Activated CD8-positive, alpha-beta T cell treated with anti-CD3 and anti-CD28 coated beads for 36 hours (primary cell): ENCODE measurements at regions not wholly inside any gene's neighbourhood (a gene's known extent, or its start where the extent isn't known, plus 50 kb on each side); places are given as distances from the start of the nearest gene placed in this dataset.

Experiments used
- ATAC-seq: fragments of 200-7000 bp; cut with Tn5 transposase; one replicate; pipeline ENCODE4 v1.10.0; 2021; ENCODE audit warnings: mild to moderate bottlenecking, moderate library complexity
- CTCF ChIA-PET: fragments of 350-600 bp; sonication (Branson Sonifier 250); formaldehyde crosslinking; loops from one replicate; lab custom pipeline; 2021; ENCODE audit warnings: antibody characterized with exemption; lab: Charles Lee
- POLR2A ChIA-PET: fragments of 350-600 bp; sonication (Branson Sonifier 250); formaldehyde crosslinking; loops from one replicate; lab custom pipeline; 2021; ENCODE audit warnings: antibody characterized with exemption; lab: Charles Lee
- DNase-seq: peaks from one replicate; pipeline ENCODE4 v3.0.0-alpha.2; 2020
- H3K27ac Mint-ChIP-seq: one replicate; pipeline ENCODE4 v1.8.0; 2021; ENCODE audit warnings: mild to moderate bottlenecking, mixed read lengths
- H3K27me3 Mint-ChIP-seq: one replicate; pipeline ENCODE4 v1.8.0; 2021; ENCODE audit warnings: mixed read lengths
- H3K36me3 Mint-ChIP-seq: one replicate; pipeline ENCODE4 v1.8.0; 2021; ENCODE audit warnings: low read depth, mixed read lengths
- H3K4me1 Mint-ChIP-seq: one replicate; pipeline ENCODE4 v1.8.0; 2021; ENCODE audit warnings: low read depth, mixed read lengths
- H3K4me3 Mint-ChIP-seq: one replicate; pipeline ENCODE4 v1.8.0; 2021; ENCODE audit warnings: mild to moderate bottlenecking, moderate library complexity, mixed read lengths
- H3K9me3 Mint-ChIP-seq: one replicate; pipeline ENCODE4 v1.8.0; 2021; ENCODE audit warnings: mixed read lengths
- CTCF ChIP-seq: fragments of 200-600 bp; IDR thresholded peaks from one replicate; pipeline ENCODE4 v1.8.0; 2022; ENCODE audit warnings: antibody characterized with exemption, mild to moderate bottlenecking
- intact Hi-C: fragments of 100-400 bp; cut with micrococcal nuclease; formaldehyde crosslinking; loops from one replicate; pipeline ENCODE4 v1.10.0; 2022

DNA sequence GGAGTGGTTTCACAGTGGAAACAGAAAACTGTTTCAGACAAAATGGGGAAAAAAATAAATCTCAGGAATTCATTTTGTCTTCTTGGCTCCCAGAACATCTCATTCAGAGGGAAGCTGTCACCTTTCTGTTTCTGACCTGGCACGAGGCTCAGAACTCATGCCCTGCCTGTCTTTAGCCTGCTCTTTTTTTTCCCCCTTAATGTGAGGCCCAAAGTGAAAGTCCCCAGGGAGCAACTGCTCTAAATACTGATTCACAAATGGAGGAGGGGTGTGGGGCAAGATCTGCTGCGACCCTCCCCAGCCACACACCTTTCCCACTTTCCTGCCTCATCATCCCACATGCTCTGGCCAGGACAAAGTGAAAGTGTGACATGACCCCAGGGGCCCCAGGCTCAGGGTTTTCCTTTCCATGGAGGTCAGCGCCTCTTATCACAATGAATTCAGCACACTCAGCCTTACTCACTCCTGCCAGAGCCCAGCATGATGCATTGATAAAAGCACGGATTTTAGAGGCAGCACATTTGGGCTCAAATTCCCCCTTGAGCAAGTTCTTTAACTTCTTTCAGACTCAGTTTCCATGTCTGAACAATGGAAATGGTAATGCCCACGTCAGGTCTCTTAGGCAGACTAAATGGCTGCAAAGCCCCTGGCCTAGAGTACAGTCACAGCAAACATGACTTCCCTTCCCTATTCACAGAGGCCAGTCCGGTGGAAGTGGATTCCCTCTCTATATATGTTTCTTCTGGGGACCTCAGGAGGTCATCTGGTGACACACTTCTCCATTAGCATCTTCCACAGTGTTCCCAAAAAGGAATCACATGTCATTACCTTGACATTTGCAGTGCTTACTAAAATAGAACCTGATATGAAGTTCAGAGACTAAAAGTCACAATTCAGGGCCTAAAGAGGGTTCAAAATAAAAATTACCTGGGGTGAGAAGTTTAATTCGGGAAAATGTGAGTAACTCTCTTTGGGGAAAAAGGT, 55.3 kb upstream of the TMEM163 start:
- Mint-ChIP-seq H3K36me3 (no peaks in the 10 kb centered on the region), H3K27ac (no peak overlapping the region), H3K9me3 (no peaks in the 10 kb centered on the region), H3K4me3 (no peak overlapping the region), H3K4me1 (peaks cover 5% of the 10 kb centered on the region), H3K27me3 (peaks cover 2% of the 10 kb centered on the region)
- DNase-seq = no peak
- CTCF ChIA-PET = no interaction called here
- TF ChIP-seq CTCF = no peak
- intact Hi-C loops = no loop called here
- ATAC-seq = no peak
- POLR2A ChIA-PET = no interaction called here

DNA sequence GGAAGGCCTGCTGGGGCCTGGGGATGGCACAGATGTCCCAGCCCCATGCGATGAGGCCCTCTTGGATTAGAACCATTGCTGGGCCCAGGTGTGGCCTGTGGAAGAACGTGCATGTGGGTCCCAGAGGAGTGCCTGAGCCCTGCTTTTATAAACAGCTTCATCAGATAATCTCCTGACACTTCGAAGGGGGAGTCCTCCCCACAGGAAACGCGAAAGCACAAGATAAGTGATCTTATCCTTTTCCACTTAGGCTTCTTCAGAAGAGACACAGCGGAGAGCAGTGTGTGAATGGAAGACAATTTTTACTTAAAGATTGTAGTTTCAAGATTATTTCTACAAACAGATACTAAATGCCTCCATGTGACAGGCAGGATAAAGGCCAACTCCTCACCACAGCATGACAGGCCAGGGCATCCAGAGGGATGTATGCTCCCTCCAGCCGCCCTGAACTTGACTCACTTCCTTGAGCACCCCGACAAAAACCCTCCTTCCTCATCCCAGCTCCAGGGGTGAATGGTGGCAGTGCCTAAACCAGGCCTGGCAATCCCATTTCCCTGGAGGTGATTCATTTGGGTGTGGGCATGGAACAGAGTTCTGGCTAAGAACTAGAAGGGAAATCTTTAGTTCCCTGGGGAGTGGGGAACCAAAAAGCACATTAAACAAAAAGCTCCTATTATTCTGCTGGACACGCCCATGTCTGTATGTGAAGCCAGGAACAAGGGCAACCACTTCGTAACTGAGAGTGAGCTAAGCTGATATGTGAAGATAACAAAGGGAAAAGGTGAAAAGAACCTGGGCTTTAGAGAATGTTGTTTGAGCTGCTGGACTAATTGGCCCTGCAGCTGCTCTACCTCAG, 56.2 kb upstream of the TMEM163 start:
- ATAC-seq (no peak), DNase-seq (no peak)
- no peaks in the 10 kb centered on the region for H3K9me3 Mint-ChIP-seq
- no peak for TF ChIP-seq CTCF
- H3K27ac Mint-ChIP-seq = no peak overlapping the region
- no peaks in the 10 kb centered on the region for H3K36me3 Mint-ChIP-seq
- H3K4me3 Mint-ChIP-seq = no peak overlapping the region
- peaks cover 5% of the 10 kb centered on the region for H3K4me1 Mint-ChIP-seq
- peaks cover 2% of the 10 kb centered on the region for H3K27me3 Mint-ChIP-seq
- ChIA-PET POLR2A (no interaction called here), CTCF (interaction anchor here (0.8 to 1.0 kb wide), 2 partner anchors 123 to 176 kb away, joined by 3 to 4 read pairs; no protein-coding TSS in a partner anchor)
- intact Hi-C loops = no loop called here

DNA sequence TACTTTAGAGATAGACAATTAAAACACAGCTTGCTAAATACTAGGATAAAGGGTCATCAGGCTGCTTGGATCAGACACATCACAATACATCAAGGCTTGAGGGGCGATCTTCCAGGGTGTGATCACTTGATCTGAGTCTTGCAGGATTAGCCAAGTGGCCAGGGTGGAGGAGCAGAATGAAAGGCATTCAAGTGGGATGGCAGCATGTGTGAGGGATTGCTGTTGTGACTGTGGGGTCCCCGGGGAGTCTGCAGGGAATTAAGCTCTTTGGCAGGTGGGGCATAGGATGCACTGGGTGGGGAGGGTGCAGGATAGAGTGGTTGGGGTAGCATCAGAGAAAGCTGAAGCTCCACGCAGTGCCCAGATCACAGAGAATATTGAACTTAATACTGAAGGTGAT, 58.0 kb upstream of the TMEM163 start:
- intact Hi-C loops = no loop called here
- Mint-ChIP-seq H3K9me3 (no peaks in the 10 kb centered on the region), H3K36me3 (no peaks in the 10 kb centered on the region), H3K27ac (no peak overlapping the region), H3K4me1 (peaks cover 11% of the 10 kb centered on the region), H3K27me3 (peaks cover 2% of the 10 kb centered on the region), H3K4me3 (no peak overlapping the region)
- ATAC-seq (no peak), DNase-seq (no peak)
- TF ChIP-seq CTCF = no peak
- POLR2A ChIA-PET = no interaction called here
- CTCF ChIA-PET = no interaction called here

- DNase-seq (no peak), ATAC-seq (no peak)
- no peak for TF ChIP-seq CTCF
- H3K36me3 Mint-ChIP-seq = no peaks in the 10 kb centered on the region
- POLR2A ChIA-PET = no interaction called here
- H3K4me3 Mint-ChIP-seq = no peak overlapping the region
- H3K27ac Mint-ChIP-seq = no peak overlapping the region
- CTCF ChIA-PET = interaction anchor here (0.6 kb wide), 1 partner anchor 141 kb away, joined by 3 read pairs; no protein-coding TSS in a partner anchor
- peaks cover 11% of the 10 kb centered on the region for H3K4me1 Mint-ChIP-seq
- no peaks in the 10 kb centered on the region for H3K9me3 Mint-ChIP-seq
- intact Hi-C loops = no loop called here
- H3K27me3 Mint-ChIP-seq = peaks cover 3% of the 10 kb centered on the region
These were observed 58.8 kb upstream of the TMEM163 start for GRCh38 chr2:134777593-134777992.
